GM12878 (cell line): ENCODE measurements at regions not wholly inside any gene's neighbourhood (a gene's known extent, or its start where the extent isn't known, plus 50 kb on each side); places are given as distances from the start of the nearest gene placed in this dataset.

Experiments used
- ATAC-seq: fragments of 200-7000 bp; cut with Tn5 transposase; 3 replicates; pipeline ENCODE4 v1.9.1; 2020; ENCODE audit warnings: mild to moderate bottlenecking, moderate library complexity
- BruUV-seq: library from RNA; stranded (reverse); fragments of 400-500 nt; replicated peaks from 2 replicates; lab custom pipeline; 2021; lab: Mats Ljungman, UMichigan
- CTCF ChIA-PET: fragments of 300-600 bp; sonication (Branson Sonifier 250); formaldehyde crosslinking; extraction: SDS; loops from one replicate; lab custom pipeline; 2021; ENCODE audit warnings: inconsistent platforms; lab: Yijun Ruan, JAX
- POLR2A ChIA-PET: fragments of 350-600 bp; formaldehyde crosslinking; extraction: SDS; loops from one replicate; lab custom pipeline; 2021; ENCODE audit warnings: inconsistent platforms; lab: Charles Lee
- RAD21 ChIA-PET: fragments of 300-600 bp; sonication (Branson Sonifier 250); formaldehyde crosslinking; loops from one replicate; lab custom pipeline; 2023; ENCODE audit warnings: antibody characterized with exemption; ENCODE audit not compliant: unreplicated experiment; lab: Charles Lee
- SMC1A ChIA-PET: fragments of 300-600 bp; sonication (Branson Sonifier 250); formaldehyde crosslinking; loops from one replicate; lab custom pipeline; 2023; ENCODE audit not compliant: unreplicated experiment, uncharacterized antibody; lab: Charles Lee
- DNase-seq: peaks from one replicate; pipeline ENCODE4 v3.0.0-alpha.2; 2011; ENCODE audit warnings: low read depth, low spot score
- FAIRE-seq: peaks from 3 replicates; lab custom pipeline; 2011; peaks lifted over from hg19 to GRCh38; lab: Jason Lieb, UNC
- H2AFZ ChIP-seq: 2 replicates; pipeline ENCODE4 v1.6.0; 2011; ENCODE audit warnings: low read depth, low read length, control low read depth; ENCODE audit not compliant: control insufficient read depth
- H3K27ac ChIP-seq: 2 replicates; pipeline ENCODE4 v1.5.1; 2011; ENCODE audit warnings: control low read depth; ENCODE audit not compliant: control insufficient read depth, insufficient read depth
- H3K27me3 ChIP-seq, 2 experiments: replicated peaks in 1 of 2; 2 replicates each; pipeline versions ENCODE4 v1.6.0 to v1.6.1; 2011; ENCODE audit warnings: low read length in 1 of 2; ENCODE audit not compliant: control insufficient read depth in 2 of 2, insufficient read depth in 2 of 2
- H3K36me3 ChIP-seq, 2 experiments: 2 replicates each; pipeline ENCODE4 v1.5.1; 2011; ENCODE audit warnings: low read length in 1 of 2; ENCODE audit not compliant: control insufficient read depth in 2 of 2, insufficient read depth in 2 of 2
- H3K4me1 ChIP-seq: 2 replicates; pipeline ENCODE4 v1.6.1; 2011; ENCODE audit warnings: mild to moderate bottlenecking, low read length, moderate library complexity, mixed read lengths; ENCODE audit not compliant: control insufficient read depth, insufficient read depth
- H3K4me2 ChIP-seq: 2 replicates; pipeline ENCODE4 v1.6.0; 2011; ENCODE audit warnings: control low read depth; ENCODE audit not compliant: control insufficient read depth, insufficient read depth
- H3K4me3 ChIP-seq: fragments of 200-600 bp; sonication (generic); 2 replicates; pipeline ENCODE4 v1.5.1; 2016
- H3K79me2 ChIP-seq: 2 replicates; pipeline ENCODE4 v1.6.0; 2011; ENCODE audit warnings: low read length; ENCODE audit not compliant: control insufficient read depth, insufficient read depth
- H3K9ac ChIP-seq: 2 replicates; pipeline ENCODE4 v1.8.0; 2011; ENCODE audit warnings: low read length, control low read depth, mixed read lengths; ENCODE audit not compliant: control insufficient read depth, insufficient read depth
- H3K9me3 ChIP-seq: replicated peaks from 3 replicates; pipeline ENCODE4 v1.5.1; 2011; ENCODE audit warnings: mild to moderate bottlenecking, low read length; ENCODE audit not compliant: control insufficient read depth, insufficient read depth
- H4K20me1 ChIP-seq: 2 replicates; pipeline ENCODE4 v1.6.0; 2011; ENCODE audit not compliant: control insufficient read depth, insufficient read depth
- BCL11A ChIP-seq: IDR thresholded peaks from 2 replicates; pipeline ENCODE4 v1.6.1; 2011; ENCODE audit warnings: low read depth, low read length
- FOS ChIP-seq: IDR thresholded peaks from 3 replicates; pipeline ENCODE4 v1.6.1; 2011; ENCODE audit warnings: borderline replicate concordance; ENCODE audit not compliant: insufficient read length; ENCODE audit errors: extremely low read depth
- NBN ChIP-seq: fragments of 450-650 bp; IDR thresholded peaks from 2 replicates; pipeline ENCODE4 v1.6.1; 2016
- NR2F1 ChIP-seq: fragments of 450-650 bp; conservative IDR thresholded peaks from 2 replicates; pipeline ENCODE4 v1.6.1; 2017; ENCODE audit warnings: mild to moderate bottlenecking
- POLR2AphosphoS2 ChIP-seq: IDR thresholded peaks from 2 replicates; pipeline ENCODE4 v1.6.1; 2011; ENCODE audit warnings: low read depth, mild to moderate bottlenecking, low read length, improper control_type of control experiment, moderate library complexity
- YBX1 ChIP-seq: fragments of 450-650 bp; IDR thresholded peaks from 2 replicates; pipeline ENCODE4 v1.6.1; 2016; ENCODE audit warnings: antibody characterized with exemption
- WGBS: methylation state at CpG from one replicate; pipeline ENCODE4 v1.1.6; 2016; ENCODE audit warnings: low lambda C conversion rate; ENCODE audit not compliant: insufficient replicate concordance, insufficient coverage; ENCODE audit errors: missing lambda C conversion rate; 5-methylcytosine and 5-hydroxymethylcytosine counted together
- in situ Hi-C: fragments of 300-500 bp; cut with MboI; formaldehyde crosslinking; loops from 9 replicates; pipeline ENCODE4 v1.14.3; 2018; ENCODE audit warnings: mixed read lengths
- intact Hi-C: fragments of 100-400 bp; cut with micrococcal nuclease; formaldehyde crosslinking; loops from one replicate; pipeline ENCODE4 v1.14.2; 2022; ENCODE audit not compliant: unreplicated experiment
- TF ChIP-seq, protein P1 (sequence below): fragments of 150-350 bp; IDR thresholded peaks from 2 replicates; pipeline ENCODE4 v1.6.1; 2014; ENCODE audit warnings: mild to moderate bottlenecking, low read depth, low read length

- ChIA-PET CTCF (no interaction called here), SMC1A (interaction anchor here (0.8 to 1.3 kb wide), 2 partner anchors 82 kb away, joined by 3 to 5 read pairs; no protein-coding TSS in a partner anchor), RAD21 (interaction anchor here (1.3 kb wide), 1 partner anchor 17 kb away, joined by 3 read pairs; no protein-coding TSS in a partner anchor), POLR2A (interaction anchor here (0.5 kb wide), 1 partner anchor 47 kb away, joined by 4 read pairs; no protein-coding TSS in a partner anchor)
- H3K79me2 ChIP-seq, result no peaks in the 10 kb centered on the region
- no peaks in the 10 kb centered on the region for H3K4me1 ChIP-seq
- H4K20me1 ChIP-seq, result no peaks in the 10 kb centered on the region
- TF ChIP-seq POLR2AphosphoS2, result no peak
- TF ChIP-seq YBX1, result no peak
- no peak for TF ChIP-seq NBN
- TF ChIP-seq, protein P1, sequence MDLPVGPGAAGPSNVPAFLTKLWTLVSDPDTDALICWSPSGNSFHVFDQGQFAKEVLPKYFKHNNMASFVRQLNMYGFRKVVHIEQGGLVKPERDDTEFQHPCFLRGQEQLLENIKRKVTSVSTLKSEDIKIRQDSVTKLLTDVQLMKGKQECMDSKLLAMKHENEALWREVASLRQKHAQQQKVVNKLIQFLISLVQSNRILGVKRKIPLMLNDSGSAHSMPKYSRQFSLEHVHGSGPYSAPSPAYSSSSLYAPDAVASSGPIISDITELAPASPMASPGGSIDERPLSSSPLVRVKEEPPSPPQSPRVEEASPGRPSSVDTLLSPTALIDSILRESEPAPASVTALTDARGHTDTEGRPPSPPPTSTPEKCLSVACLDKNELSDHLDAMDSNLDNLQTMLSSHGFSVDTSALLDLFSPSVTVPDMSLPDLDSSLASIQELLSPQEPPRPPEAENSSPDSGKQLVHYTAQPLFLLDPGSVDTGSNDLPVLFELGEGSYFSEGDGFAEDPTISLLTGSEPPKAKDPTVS, result no peak
- TF ChIP-seq NR2F1, result no peak
- TF ChIP-seq FOS, result no peak
- TF ChIP-seq BCL11A, result no peak
- H3K4me3 ChIP-seq, result no peak overlapping the region
- intact Hi-C loops, result no loop called here
- FAIRE-seq (no peak), DNase-seq (no peak), ATAC-seq (no peak)
- no peak overlapping the region for H3K27ac ChIP-seq
- H3K27me3 ChIP-seq, result no peaks in the 10 kb centered on the region
- H3K36me3 ChIP-seq, result no peaks in the 10 kb centered on the region
- no peak overlapping the region for H3K9ac ChIP-seq
- in situ Hi-C loops, result no loop called here
- no TSS peak for BruUV-seq
- no peak overlapping the region for H3K4me2 ChIP-seq
- H2AFZ ChIP-seq, result no peak overlapping the region
- no peaks in the 10 kb centered on the region for H3K9me3 ChIP-seq
- 28% methylated on average over 10 of the region's 10 CpGs for WGBS
Measured at GRCh38 chr13:106986687-106987426, 418.9 kb upstream of the ARGLU1 start.
